ENCODE measurements at regions not wholly inside any gene's neighbourhood (a gene's known extent, or its start where the extent isn't known, plus 50 kb on each side); places are given as distances from the start of the nearest gene placed in this dataset.

GRCh38 chrX:68923147-68923546 is 94.3 kb downstream of the EFNB1 start:
- no peaks in the 10 kb centered on the region for H3K9me2 ChIP-seq (replicated peaks; ENCODE audit: insufficient read depth, low read length)
- H2AFZ ChIP-seq (ENCODE audit: low read length) = no peak overlapping the region
- DNase-seq = no peak
- no peak overlapping the region for H3K27ac ChIP-seq (ENCODE audit: low read length)
- H3K4me1 ChIP-seq (ENCODE audit: low read length) = no peaks in the 10 kb centered on the region
- H3F3A ChIP-seq (ENCODE audit: insufficient read depth, low read length) = no peaks in the 10 kb centered on the region
- H3K36me3 ChIP-seq (replicated peaks; ENCODE audit: insufficient read depth, low read length) = no peaks in the 10 kb centered on the region
- no peak overlapping the region for H3K9ac ChIP-seq (ENCODE audit: low read length)
- H3K27me3 ChIP-seq (replicated peaks; ENCODE audit: insufficient read depth, low read length) = no peaks in the 10 kb centered on the region
- no peaks in the 10 kb centered on the region for H4K20me1 ChIP-seq (ENCODE audit: insufficient read depth, low read length)
- no peaks in the 10 kb centered on the region for H3K79me2 ChIP-seq (ENCODE audit: low read length)
- H3K4me2 ChIP-seq (ENCODE audit: low read depth, low read length) = no peak overlapping the region
- H3K4me3 ChIP-seq (ENCODE audit: low read length) = no peak overlapping the region
- no peak for TF ChIP-seq EZH2phosphoT487 (IDR thresholded peaks at IDR 0.05; ENCODE audit: low read length)
- TF ChIP-seq EZH2 (optimal IDR thresholded peaks at IDR 0.05; ENCODE audit: low read depth, low read length) = no peak
- no peak for TF ChIP-seq CTCF (IDR thresholded peaks at IDR 0.05; ENCODE audit: low read length)
- H3K9me3 ChIP-seq (replicated peaks; ENCODE audit: insufficient read depth, low read length) = no peaks in the 10 kb centered on the region

- TF ChIP-seq EZH2 (optimal IDR thresholded peaks at IDR 0.05; ENCODE audit: low read depth, low read length) (no peak), CTCF (IDR thresholded peaks at IDR 0.05; ENCODE audit: low read length) (no peak)
- Histone ChIP-seq H3K4me1 (ENCODE audit: low read length) (no peaks in the 10 kb centered on the region), H3K36me3 (replicated peaks; ENCODE audit: insufficient read depth, low read length) (no peaks in the 10 kb centered on the region), H3K4me2 (ENCODE audit: low read depth, low read length) (no peak overlapping the region), H3K79me2 (ENCODE audit: low read length) (no peaks in the 10 kb centered on the region), H3K27me3 (replicated peaks; ENCODE audit: insufficient read depth, low read length) (no peaks in the 10 kb centered on the region), H4K20me1 (ENCODE audit: insufficient read depth, low read length) (no peaks in the 10 kb centered on the region), H3F3A (ENCODE audit: insufficient read depth, low read length) (no peaks in the 10 kb centered on the region), H3K9ac (ENCODE audit: low read length) (no peak overlapping the region), H3K27ac (ENCODE audit: low read length) (no peak overlapping the region), H2AFZ (ENCODE audit: low read length) (no peak overlapping the region), H3K9me2 (replicated peaks; ENCODE audit: insufficient read depth, low read length) (no peaks in the 10 kb centered on the region), H3K9me3 (replicated peaks; ENCODE audit: insufficient read depth, low read length) (no peaks in the 10 kb centered on the region), H3K4me3 (ENCODE audit: low read length) (no peak overlapping the region)
- DNase-seq = no peak
Observed at GRCh38 chrX:68922013-68922412, 93.2 kb downstream of the EFNB1 start.

GRCh38 chrX:68920561-68920960 is 91.7 kb downstream of the EFNB1 start:
- no peak for TF ChIP-seq EZH2 (optimal IDR thresholded peaks at IDR 0.05; ENCODE audit: low read depth, low read length)
- no peak for TF ChIP-seq CTCF (IDR thresholded peaks at IDR 0.05; ENCODE audit: low read length)
- no peak for TF ChIP-seq EZH2phosphoT487 (IDR thresholded peaks at IDR 0.05; ENCODE audit: low read length)
- no peak for DNase-seq
- Histone ChIP-seq H3K27ac (ENCODE audit: low read length) (no peak overlapping the region), H3K9ac (ENCODE audit: low read length) (no peak overlapping the region), H2AFZ (ENCODE audit: low read length) (no peak overlapping the region), H3K4me1 (ENCODE audit: low read length) (no peaks in the 10 kb centered on the region), H3F3A (ENCODE audit: insufficient read depth, low read length) (no peaks in the 10 kb centered on the region), H3K4me2 (ENCODE audit: low read depth, low read length) (no peak overlapping the region), H3K27me3 (replicated peaks; ENCODE audit: insufficient read depth, low read length) (no peaks in the 10 kb centered on the region), H3K36me3 (replicated peaks; ENCODE audit: insufficient read depth, low read length) (no peaks in the 10 kb centered on the region), H4K20me1 (ENCODE audit: insufficient read depth, low read length) (no peaks in the 10 kb centered on the region), H3K9me2 (replicated peaks; ENCODE audit: insufficient read depth, low read length) (no peaks in the 10 kb centered on the region), H3K9me3 (replicated peaks; ENCODE audit: insufficient read depth, low read length) (no peaks in the 10 kb centered on the region), H3K79me2 (ENCODE audit: low read length) (no peaks in the 10 kb centered on the region), H3K4me3 (ENCODE audit: low read length) (no peak overlapping the region)

Data from MM.1S (cell line).